ENCODE measurements at regions not wholly inside any gene's neighbourhood (a gene's known extent, or its start where the extent isn't known, plus 50 kb on each side); places are given as distances from the start of the nearest gene placed in this dataset.

DNA sequence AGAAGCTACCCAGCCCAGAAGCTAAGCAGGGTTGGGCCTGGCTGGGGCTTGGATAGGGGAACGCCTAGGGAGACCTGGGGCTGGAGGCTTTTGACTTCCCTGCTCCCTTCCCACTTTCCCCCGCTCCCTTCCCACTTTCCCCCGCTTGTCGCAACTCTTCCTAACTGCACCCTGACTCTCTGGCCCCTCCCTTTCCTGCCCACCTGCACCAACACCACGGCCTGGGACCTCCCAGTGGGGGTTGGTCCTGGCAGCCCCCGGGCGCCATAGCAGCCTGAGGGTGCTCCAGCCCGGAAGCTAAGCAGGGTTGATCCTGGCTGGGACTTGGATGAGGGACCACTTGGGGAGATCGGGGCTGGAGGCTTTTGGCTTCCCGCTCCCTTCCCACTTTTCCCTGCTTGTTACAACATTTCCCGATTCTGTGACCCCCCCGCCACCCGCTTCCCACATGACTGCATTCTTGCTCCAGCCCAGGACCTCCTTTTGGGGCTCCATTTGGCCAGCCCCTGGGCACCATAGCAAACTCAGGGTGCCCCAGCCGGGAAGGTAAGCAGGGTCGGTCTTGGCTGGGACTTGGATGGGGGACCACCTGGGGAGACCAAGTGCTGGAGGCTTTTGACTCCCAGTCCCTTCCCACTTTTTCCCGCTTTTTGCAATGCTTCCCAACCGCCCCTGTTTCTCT lies 2287.0 kb downstream of the TP53TG3F start:
- DNase-seq (ENCODE audit: low read depth), result no peak
- TF ChIP-seq, protein P1, sequence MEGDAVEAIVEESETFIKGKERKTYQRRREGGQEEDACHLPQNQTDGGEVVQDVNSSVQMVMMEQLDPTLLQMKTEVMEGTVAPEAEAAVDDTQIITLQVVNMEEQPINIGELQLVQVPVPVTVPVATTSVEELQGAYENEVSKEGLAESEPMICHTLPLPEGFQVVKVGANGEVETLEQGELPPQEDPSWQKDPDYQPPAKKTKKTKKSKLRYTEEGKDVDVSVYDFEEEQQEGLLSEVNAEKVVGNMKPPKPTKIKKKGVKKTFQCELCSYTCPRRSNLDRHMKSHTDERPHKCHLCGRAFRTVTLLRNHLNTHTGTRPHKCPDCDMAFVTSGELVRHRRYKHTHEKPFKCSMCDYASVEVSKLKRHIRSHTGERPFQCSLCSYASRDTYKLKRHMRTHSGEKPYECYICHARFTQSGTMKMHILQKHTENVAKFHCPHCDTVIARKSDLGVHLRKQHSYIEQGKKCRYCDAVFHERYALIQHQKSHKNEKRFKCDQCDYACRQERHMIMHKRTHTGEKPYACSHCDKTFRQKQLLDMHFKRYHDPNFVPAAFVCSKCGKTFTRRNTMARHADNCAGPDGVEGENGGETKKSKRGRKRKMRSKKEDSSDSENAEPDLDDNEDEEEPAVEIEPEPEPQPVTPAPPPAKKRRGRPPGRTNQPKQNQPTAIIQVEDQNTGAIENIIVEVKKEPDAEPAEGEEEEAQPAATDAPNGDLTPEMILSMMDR (IDR thresholded peaks at IDR 0.05; ENCODE audit: low read depth, low read length, missing control alignments), result no peak
- H3K4me3 ChIP-seq (ENCODE audit: low read depth, low read length), result no peak overlapping the region

DNA sequence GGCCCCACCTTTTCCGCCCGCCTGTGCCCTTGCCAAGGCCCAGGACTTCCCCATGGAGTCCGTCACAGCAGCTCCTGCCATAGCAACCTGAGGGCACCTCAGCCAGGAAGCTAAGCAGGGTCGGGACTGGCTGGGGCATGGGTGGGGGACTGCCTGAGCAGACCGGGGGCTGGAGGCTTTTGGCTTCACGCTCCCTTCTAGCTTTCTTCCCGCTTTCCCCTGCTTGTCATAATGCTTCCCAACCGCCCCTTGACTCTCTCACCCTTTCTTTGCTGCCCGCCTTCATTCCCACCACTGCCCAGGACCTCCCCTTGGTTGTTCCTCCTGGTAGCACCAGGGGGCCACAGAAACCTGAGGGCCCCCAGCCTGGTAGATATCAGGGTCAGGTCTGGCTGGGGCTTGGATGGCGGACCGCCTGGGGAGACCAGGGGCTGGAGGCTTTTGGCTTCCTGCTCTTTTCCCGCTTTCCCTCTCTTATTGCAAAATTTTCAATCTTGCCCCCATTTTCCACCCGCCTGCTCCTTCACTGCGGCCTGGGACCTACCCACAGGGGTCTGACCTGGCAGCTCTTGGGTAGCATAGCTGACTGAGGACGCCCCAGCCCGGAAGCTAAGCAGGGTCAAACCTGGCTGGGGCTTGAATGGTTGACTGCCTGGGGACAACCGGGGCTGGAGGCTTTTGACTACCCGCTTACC lies 2287.7 kb downstream of the TP53TG3F start:
- H3K4me3 ChIP-seq (ENCODE audit: low read depth, low read length), result no peak overlapping the region
- TF ChIP-seq, protein P1 (IDR thresholded peaks at IDR 0.05; ENCODE audit: low read depth, low read length, missing control alignments), result no peak
- DNase-seq (ENCODE audit: low read depth), result no peak

DNA sequence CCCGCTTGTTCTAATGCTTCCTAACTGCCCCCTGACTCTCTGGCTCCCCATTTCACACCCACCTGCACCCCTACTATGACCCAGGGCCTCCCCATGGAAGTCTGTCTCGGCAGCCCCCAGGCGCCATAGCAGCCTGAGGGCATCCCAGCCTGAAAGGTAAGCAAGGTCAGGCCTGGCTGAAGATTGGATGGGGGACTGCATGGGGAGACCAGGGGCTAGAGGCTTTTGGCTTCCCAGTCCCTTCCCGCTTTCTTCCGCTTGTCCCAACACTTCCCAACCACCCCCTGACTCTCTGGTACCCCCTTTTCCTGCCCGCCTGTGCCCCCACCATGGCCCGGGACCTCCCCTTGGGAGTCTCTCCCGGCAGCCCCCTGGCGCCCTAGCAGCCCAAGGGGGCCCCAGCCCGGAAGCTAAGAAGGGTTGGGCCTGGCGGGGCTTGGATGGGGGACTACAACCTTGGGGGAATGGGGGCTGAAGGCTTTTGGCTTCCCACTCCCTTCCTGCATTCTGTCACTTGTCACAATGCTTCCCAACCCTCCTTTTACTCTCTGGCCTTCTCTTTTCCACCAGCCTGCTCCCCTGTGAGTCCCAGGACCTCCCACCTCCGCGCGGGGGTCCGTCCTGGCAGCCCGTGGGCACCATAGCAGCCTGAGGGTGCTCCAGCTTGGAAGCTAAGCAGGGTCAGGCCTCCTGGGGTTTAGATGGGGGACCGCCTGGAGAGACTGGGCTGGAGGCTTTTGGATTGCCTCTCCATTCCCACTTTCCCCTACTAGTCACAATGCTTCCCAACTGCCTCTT lies 2288.4 kb downstream of the TP53TG3F start:
- no peak overlapping the region for H3K4me3 ChIP-seq (ENCODE audit: low read depth, low read length)
- TF ChIP-seq, protein P1 (IDR thresholded peaks at IDR 0.05; ENCODE audit: low read depth, low read length, missing control alignments), result no peak
- no peak for DNase-seq (ENCODE audit: low read depth)

DNA sequence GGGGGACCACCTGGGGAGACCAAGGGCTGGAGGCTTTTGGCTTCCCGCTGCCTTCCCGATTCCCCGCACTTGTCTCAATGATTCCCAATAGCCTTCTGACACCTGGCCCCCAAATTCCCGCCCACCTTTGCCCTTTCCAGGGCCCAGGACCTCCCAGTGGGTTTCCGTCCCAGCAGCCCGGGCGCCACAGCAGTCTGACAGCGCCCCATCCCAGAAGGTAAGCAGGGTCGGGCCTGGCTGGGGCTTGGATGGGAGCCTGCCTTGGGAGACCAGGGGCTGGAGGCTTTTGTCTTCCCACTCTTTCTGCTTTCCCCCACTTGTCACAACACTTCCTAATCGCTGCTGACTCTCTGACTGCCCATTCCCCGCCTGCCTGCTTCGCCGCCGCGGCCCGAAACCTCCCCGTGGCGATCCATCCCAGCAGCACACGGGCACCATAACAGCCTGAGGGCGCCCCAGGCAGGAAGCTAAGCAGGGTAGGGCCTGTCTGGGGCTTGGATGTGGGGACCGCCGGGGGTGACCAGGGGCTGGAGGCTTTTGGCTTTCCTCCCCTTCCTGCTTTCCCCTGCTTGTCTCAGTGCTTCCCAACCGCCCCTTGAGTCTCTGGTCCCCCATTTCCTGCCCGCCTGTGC lies 2289.3 kb downstream of the TP53TG3F start:
- DNase-seq (ENCODE audit: low read depth), result no peak
- no peak overlapping the region for H3K4me3 ChIP-seq (ENCODE audit: low read depth, low read length)
- TF ChIP-seq, protein P1 (IDR thresholded peaks at IDR 0.05; ENCODE audit: low read depth, low read length, missing control alignments), result no peak

DNA sequence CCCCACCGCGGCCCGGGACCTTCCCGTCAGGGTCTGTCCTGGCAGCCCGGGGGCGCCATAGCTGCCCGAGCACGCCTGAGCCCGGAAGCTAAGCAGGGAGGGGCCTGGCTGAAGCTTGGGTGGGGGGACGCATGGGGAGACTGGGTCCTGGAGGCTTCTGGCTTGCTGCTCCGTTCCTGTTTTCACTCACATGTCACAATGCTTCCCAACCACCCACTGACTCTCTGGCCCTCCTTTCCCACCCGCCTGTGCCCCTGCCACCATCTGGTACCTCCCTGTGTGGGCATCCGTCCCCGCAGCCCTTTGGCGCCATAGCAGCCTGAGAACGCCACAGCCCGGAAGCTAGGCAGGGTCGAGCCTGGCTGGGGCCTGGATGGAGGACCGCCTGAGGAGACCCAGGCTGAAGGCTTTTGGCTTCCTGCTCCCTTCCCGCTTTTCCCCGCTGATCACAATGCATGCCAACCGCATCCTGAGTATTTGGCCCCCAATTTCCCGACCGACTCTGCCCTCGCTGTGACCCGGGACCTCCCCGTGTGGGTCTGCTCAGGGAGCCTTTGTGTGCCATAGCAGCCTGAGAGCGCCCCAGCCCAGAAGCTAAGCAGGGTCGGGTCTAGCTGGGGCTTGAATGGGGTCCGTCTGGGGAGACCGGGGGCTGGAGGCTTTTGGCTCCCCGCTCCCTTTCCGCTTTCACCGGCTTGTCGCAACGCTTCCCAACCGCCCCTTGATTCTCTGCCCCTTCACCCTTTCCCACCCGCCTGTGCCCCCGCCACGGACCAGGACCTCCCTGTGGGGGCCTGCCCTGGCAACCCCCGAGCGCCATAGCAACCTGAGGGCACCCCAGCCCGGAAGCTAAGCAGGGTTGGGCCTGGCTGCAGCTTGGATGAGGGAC lies 2290.1 kb downstream of the TP53TG3F start:
- TF ChIP-seq, protein P1 (IDR thresholded peaks at IDR 0.05; ENCODE audit: low read depth, low read length, missing control alignments), result no peak
- H3K4me3 ChIP-seq (ENCODE audit: low read depth, low read length), result no peak overlapping the region
- no peak for DNase-seq (ENCODE audit: low read depth)

DNA sequence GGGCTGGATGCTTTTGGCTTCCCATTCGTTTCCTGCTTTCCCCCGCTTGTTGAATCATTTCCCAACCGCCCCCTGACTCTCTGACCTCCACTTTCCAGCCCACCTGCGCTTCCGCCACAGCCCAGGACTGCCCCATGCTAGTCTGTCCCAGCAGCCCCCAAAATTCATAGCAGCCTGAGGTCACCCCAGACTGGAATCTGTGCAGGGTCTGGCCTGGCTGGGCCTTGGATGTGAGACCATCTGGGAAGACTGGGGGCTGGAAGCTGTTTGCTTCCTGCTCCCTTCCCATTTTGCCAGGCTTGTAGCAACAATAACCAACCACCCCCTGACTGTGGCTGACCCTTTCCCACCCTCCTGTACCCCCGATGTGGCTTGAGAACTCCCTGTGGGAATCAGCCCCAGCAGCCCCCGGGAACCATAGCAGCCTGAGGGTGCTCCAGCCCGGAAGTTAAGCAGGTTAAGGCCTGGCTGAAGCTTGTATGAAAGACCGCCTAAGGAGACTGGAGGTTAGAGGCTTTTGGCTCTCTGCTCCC lies 2290.8 kb downstream of the TP53TG3F start:
- no peak for DNase-seq (ENCODE audit: low read depth)
- no peak overlapping the region for H3K4me3 ChIP-seq (ENCODE audit: low read depth, low read length)
- TF ChIP-seq, protein P1 (IDR thresholded peaks at IDR 0.05; ENCODE audit: low read depth, low read length, missing control alignments), result no peak

Data from GM12864 (cell line).